ENCODE measurements at regions not wholly inside any gene's neighbourhood (a gene's known extent, or its start where the extent isn't known, plus 50 kb on each side); places are given as distances from the start of the nearest gene placed in this dataset.

DNA sequence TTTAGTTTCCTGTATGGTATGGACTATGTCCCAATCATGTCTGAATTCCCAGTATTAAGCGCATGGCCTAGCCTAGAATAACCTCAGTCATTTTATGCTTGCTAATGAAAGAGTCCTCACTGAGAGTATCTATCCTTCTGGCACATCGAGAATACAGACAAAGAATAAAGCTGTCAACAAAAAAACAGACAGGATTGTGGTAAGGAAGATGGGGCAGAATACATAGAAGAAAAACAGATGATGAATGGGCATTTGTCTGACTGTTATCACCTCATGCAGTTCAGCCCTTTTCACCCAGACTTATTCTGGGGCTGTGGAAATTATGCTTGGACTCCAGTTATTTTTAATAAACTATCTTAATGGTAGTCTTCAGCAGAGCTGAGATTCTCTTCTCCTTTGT, 363.8 kb upstream of the TNC start:
- TF ChIP-seq, protein P1, sequence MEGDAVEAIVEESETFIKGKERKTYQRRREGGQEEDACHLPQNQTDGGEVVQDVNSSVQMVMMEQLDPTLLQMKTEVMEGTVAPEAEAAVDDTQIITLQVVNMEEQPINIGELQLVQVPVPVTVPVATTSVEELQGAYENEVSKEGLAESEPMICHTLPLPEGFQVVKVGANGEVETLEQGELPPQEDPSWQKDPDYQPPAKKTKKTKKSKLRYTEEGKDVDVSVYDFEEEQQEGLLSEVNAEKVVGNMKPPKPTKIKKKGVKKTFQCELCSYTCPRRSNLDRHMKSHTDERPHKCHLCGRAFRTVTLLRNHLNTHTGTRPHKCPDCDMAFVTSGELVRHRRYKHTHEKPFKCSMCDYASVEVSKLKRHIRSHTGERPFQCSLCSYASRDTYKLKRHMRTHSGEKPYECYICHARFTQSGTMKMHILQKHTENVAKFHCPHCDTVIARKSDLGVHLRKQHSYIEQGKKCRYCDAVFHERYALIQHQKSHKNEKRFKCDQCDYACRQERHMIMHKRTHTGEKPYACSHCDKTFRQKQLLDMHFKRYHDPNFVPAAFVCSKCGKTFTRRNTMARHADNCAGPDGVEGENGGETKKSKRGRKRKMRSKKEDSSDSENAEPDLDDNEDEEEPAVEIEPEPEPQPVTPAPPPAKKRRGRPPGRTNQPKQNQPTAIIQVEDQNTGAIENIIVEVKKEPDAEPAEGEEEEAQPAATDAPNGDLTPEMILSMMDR (IDR thresholded peaks at IDR 0.05), result no peak
- TF ChIP-seq POLR2A (IDR thresholded peaks at IDR 0.05), result no peak
- TF ChIP-seq EP300 (IDR thresholded peaks at IDR 0.05), result no peak
- TF ChIP-seq POLR2AphosphoS5 (IDR thresholded peaks at IDR 0.05), result no peak
